ENCODE measurements at regions not wholly inside any gene's neighbourhood (a gene's known extent, or its start where the extent isn't known, plus 50 kb on each side); places are given as distances from the start of the nearest gene placed in this dataset.
"Not testable (repeated sequence)": the region's sequence is repeated elsewhere in the genome, so short reads cannot be mapped to it uniquely, and the experiment has no call there.

- Histone ChIP-seq H3K27me3 (ENCODE audit: control insufficient read depth, insufficient read depth, low read length) (no peaks in the 10 kb centered on the region), H3K4me3 (ENCODE audit: low read depth, low read length) (no peak overlapping the region), H3K36me3 (ENCODE audit: control insufficient read depth, insufficient read depth, low read length) (no peaks in the 10 kb centered on the region)
- FAIRE-seq (no peak), DNase-seq (ENCODE audit: low read depth) (no peak)
- TF ChIP-seq, protein P1, sequence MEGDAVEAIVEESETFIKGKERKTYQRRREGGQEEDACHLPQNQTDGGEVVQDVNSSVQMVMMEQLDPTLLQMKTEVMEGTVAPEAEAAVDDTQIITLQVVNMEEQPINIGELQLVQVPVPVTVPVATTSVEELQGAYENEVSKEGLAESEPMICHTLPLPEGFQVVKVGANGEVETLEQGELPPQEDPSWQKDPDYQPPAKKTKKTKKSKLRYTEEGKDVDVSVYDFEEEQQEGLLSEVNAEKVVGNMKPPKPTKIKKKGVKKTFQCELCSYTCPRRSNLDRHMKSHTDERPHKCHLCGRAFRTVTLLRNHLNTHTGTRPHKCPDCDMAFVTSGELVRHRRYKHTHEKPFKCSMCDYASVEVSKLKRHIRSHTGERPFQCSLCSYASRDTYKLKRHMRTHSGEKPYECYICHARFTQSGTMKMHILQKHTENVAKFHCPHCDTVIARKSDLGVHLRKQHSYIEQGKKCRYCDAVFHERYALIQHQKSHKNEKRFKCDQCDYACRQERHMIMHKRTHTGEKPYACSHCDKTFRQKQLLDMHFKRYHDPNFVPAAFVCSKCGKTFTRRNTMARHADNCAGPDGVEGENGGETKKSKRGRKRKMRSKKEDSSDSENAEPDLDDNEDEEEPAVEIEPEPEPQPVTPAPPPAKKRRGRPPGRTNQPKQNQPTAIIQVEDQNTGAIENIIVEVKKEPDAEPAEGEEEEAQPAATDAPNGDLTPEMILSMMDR (IDR thresholded peaks at IDR 0.05; ENCODE audit: insufficient read depth, low read length, severe bottlenecking) = no peak
These were observed 63.1 kb upstream of the SPP1 start for GRCh38 chr4:87912164-87913004.

- TF ChIP-seq, protein P1 (IDR thresholded peaks at IDR 0.05; ENCODE audit: insufficient read depth, low read length, severe bottlenecking) = no peak
These were observed 61.6 kb upstream of the SPP1 start for GRCh38 chr4:87913896-87914295.

DNA sequence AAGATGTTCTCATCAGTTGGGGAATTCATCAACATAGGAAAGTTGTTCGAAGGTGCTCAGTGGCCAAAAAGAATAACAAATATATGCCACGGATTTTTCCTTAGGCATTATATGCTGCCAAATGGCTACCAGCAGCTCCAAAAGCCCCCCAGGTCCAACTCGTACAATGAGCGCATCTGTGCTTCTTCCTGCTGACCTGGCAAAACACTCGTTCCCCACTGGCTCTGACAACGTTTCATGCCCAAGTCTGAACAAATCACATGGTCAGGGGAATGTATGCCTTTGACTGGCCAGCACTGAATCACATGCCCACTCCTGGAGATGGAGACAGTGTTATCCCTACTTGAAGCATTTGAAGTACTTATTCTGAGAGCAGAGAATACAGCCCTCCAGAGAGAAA lies 59.9 kb upstream of the SPP1 start:
- TF ChIP-seq, protein P1 (IDR thresholded peaks at IDR 0.05; ENCODE audit: insufficient read depth, low read length, severe bottlenecking) = no peak
- H3K27me3 ChIP-seq (ENCODE audit: control insufficient read depth, insufficient read depth, low read length) = no peaks in the 10 kb centered on the region
- no peak overlapping the region for H3K4me3 ChIP-seq (ENCODE audit: low read depth, low read length)
- DNase-seq (ENCODE audit: low read depth) (no peak), FAIRE-seq (no peak)
- H3K36me3 ChIP-seq (ENCODE audit: control insufficient read depth, insufficient read depth, low read length) = no peaks in the 10 kb centered on the region

More at GRCh38 chr4:87913896-87914295, 61.6 kb upstream of the SPP1 start:
- H3K36me3 ChIP-seq (ENCODE audit: control insufficient read depth, insufficient read depth, low read length) = no peaks in the 10 kb centered on the region
- no peaks in the 10 kb centered on the region for H3K27me3 ChIP-seq (ENCODE audit: control insufficient read depth, insufficient read depth, low read length)
- H3K4me3 ChIP-seq (ENCODE audit: low read depth, low read length) = no peak overlapping the region
- no peak for DNase-seq (ENCODE audit: low read depth)
- no peak for FAIRE-seq

DNA sequence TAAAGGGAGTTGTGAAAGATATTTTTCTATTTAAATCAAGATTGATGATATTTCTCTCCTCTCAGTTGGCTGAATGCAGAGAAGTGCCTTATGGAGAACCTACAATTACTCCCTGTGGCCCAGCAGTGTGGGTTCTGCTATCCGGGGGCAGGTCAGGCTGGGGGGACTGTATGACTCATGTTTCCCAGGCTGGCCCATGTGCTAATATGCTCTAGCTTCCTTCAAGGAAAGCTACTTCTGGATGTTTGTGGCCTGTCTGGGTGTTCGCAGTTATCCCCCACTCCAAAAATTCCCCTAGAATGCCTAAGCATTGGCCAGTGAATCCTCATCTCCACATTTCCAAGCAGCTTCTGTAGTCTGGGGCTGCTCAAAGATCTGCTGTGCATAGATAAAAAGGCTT lies 58.9 kb upstream of the SPP1 start:
- H3K27me3 ChIP-seq (ENCODE audit: control insufficient read depth, insufficient read depth, low read length) = no peaks in the 10 kb centered on the region
- FAIRE-seq = no peak
- DNase-seq (ENCODE audit: low read depth) = no peak
- no peaks in the 10 kb centered on the region for H3K36me3 ChIP-seq (ENCODE audit: control insufficient read depth, insufficient read depth, low read length)
- TF ChIP-seq, protein P1 (IDR thresholded peaks at IDR 0.05; ENCODE audit: insufficient read depth, low read length, severe bottlenecking) = no peak
- H3K4me3 ChIP-seq (ENCODE audit: low read depth, low read length) = no peak overlapping the region

DNA sequence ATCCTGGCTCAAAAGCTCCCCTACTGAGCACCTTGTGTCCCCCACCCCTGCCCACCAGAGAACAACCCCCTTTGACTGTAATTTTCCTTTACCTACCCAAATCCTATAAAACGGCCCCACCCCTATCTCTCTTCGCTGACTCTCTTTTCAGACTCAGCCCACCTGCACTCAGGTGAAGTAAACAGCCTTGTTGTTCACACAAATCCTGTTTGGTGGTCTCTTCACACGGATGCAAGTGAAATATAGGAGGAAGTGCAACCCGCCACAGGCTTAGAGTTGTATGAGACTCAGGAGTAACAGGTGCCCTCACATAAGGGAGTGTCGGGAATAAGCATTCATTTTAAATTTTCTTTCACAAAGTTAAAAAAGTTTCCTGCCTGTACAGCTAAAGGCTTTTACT lies 57.6 kb upstream of the SPP1 start:
- H3K27me3 ChIP-seq (ENCODE audit: control insufficient read depth, insufficient read depth, low read length); FAIRE-seq; H3K36me3 ChIP-seq (ENCODE audit: control insufficient read depth, insufficient read depth, low read length); H3K4me3 ChIP-seq (ENCODE audit: low read depth, low read length); DNase-seq (ENCODE audit: low read depth): not testable (repeated sequence)

DNA sequence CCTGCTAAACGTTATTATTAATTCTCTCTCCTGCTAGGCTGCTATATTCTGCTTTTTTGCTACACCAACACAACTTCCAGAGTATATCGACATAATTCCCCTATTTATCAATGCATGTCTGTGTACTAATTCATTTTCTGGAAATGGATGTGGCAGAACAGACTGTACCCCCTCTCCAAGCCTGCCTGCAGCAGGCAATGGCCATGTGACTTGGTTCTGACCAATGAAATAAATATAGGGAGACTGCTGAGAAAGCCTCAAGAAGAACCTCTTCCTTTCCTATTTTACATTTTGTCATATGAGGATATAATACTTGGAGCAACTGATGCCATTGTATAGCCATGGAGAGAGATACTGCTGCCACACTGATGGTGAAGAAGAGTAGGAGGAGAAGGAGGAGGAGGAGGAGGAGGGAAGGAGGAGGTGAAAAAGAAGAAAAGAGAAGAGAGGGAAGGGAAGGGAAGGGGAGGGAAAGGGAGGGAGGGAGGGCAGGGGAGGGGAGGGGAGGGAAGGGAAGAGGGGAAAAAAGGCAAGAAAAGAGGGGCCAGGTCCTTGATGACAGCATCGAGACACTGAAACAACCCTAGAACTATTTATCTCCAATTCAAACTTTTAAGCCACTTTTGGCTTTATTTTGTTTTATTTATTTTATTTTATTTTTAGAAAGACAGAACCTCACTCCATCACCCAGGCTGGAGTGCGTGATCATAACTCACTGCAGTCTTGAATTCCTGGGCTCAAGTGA lies 57.0 kb upstream of the SPP1 start:
- H3K36me3 ChIP-seq (ENCODE audit: control insufficient read depth, insufficient read depth, low read length) = no peaks in the 10 kb centered on the region
- DNase-seq (ENCODE audit: low read depth) (no peak), FAIRE-seq (no peak)
- TF ChIP-seq, protein P1 (IDR thresholded peaks at IDR 0.05; ENCODE audit: insufficient read depth, low read length, severe bottlenecking) = no peak
- H3K4me3 ChIP-seq (ENCODE audit: low read depth, low read length) = no peak overlapping the region
- H3K27me3 ChIP-seq (ENCODE audit: control insufficient read depth, insufficient read depth, low read length) = no peaks in the 10 kb centered on the region

GRCh38 chr4:87919304-87919703 lies 56.2 kb upstream of the SPP1 start:
- H3K27me3 ChIP-seq (ENCODE audit: control insufficient read depth, insufficient read depth, low read length); H3K36me3 ChIP-seq (ENCODE audit: control insufficient read depth, insufficient read depth, low read length); DNase-seq (ENCODE audit: low read depth); FAIRE-seq; H3K4me3 ChIP-seq (ENCODE audit: low read depth, low read length): not testable (repeated sequence)

All from bronchial epithelial cell (primary cell).